Loucy (cell line): ENCODE measurements at regions not wholly inside any gene's neighbourhood (a gene's known extent, or its start where the extent isn't known, plus 50 kb on each side); places are given as distances from the start of the nearest gene placed in this dataset.

Experiments used
- CTCF ChIP-seq: fragments of 200-600 bp; sonication (generic); conservative IDR thresholded peaks from 2 replicates; pipeline ENCODE4 v1.5.1; 2014; ENCODE audit warnings: mild to moderate bottlenecking, antibody characterized with exemption, low read length
- EZH2phosphoT487 ChIP-seq: fragments of 200-600 bp; IDR thresholded peaks from 2 replicates; pipeline ENCODE4 v1.6.1; 2018; ENCODE audit warnings: antibody characterized with exemption, mild to moderate bottlenecking, moderate library complexity, borderline replicate concordance

- TF ChIP-seq CTCF (no peak), EZH2phosphoT487 (no peak)
Observed at GRCh38 chr1:113243529-113243928, 146.8 kb upstream of the MAGI3 start.
